ENCODE measurements at regions not wholly inside any gene's neighbourhood (a gene's known extent, or its start where the extent isn't known, plus 50 kb on each side); places are given as distances from the start of the nearest gene placed in this dataset.

- ChIA-PET CTCF (ENCODE audit: low intra/inter-chr PET ratio, low total read pairs) (no interaction called here), POLR2A (no interaction called here)
- no peak for DNase-seq (ENCODE audit: low spot score)
- intact Hi-C loops (cut with micrococcal nuclease; ENCODE audit: unreplicated experiment) (no loop called here), in situ Hi-C loops (cut with HindIII; ENCODE audit: extremely low pct_ligation_motif_present, low pct_unique_long_range_greater_than_20kb) (no loop called here)
- WGBS (ENCODE audit: low lambda C conversion rate) = 13% methylated on average over 4 of the region's 4 CpGs
- no peak overlapping the region for H3K4me3 ChIP-seq (replicated peaks in 1 of 3; ENCODE audit: insufficient read depth in 1 of 3, low read depth in 2 of 3, low read length in 3 of 3)
- H3K9ac ChIP-seq (ENCODE audit: insufficient read depth, low read depth, low read length) = no peak overlapping the region
- no peaks in the 10 kb centered on the region for H4K20me1 ChIP-seq (ENCODE audit: insufficient read depth, low read length)
- H3K9me3 ChIP-seq (ENCODE audit: low read length) = no peaks in the 10 kb centered on the region
- no peaks in the 10 kb centered on the region for H3K27me3 ChIP-seq (ENCODE audit: control insufficient read depth in 1 of 2, insufficient read depth in 2 of 2, low read length in 2 of 2)
- H3K4me2 ChIP-seq (ENCODE audit: low read depth, low read length) = no peak overlapping the region
- ATAC-seq = no peak
- BruUV-seq (replicated peaks) = no TSS peak
- no peak for TF ChIP-seq ZSCAN12 (CRISPR knock-in tag; IDR thresholded peaks at IDR 0.05)
- TF ChIP-seq, protein P1, sequence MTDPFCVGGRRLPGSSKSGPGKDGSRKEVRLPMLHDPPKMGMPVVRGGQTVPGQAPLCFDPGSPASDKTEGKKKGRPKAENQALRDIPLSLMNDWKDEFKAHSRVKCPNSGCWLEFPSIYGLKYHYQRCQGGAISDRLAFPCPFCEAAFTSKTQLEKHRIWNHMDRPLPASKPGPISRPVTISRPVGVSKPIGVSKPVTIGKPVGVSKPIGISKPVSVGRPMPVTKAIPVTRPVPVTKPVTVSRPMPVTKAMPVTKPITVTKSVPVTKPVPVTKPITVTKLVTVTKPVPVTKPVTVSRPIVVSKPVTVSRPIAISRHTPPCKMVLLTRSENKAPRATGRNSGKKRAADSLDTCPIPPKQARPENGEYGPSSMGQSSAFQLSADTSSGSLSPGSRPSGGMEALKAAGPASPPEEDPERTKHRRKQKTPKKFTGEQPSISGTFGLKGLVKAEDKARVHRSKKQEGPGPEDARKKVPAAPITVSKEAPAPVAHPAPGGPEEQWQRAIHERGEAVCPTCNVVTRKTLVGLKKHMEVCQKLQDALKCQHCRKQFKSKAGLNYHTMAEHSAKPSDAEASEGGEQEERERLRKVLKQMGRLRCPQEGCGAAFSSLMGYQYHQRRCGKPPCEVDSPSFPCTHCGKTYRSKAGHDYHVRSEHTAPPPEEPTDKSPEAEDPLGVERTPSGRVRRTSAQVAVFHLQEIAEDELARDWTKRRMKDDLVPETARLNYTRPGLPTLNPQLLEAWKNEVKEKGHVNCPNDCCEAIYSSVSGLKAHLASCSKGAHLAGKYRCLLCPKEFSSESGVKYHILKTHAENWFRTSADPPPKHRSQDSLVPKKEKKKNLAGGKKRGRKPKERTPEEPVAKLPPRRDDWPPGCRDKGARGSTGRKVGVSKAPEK (CRISPR knock-in tag; IDR thresholded peaks at IDR 0.05; ENCODE audit: borderline replicate concordance) = no peak
- TF ChIP-seq ZNF772 (CRISPR knock-in tag; IDR thresholded peaks at IDR 0.05) = no peak
- no peaks in the 10 kb centered on the region for H3K79me2 ChIP-seq (ENCODE audit: insufficient read depth, low read length)
- no peaks in the 10 kb centered on the region for H3K36me3 ChIP-seq (replicated peaks in 1 of 2; ENCODE audit: control insufficient read depth in 1 of 2, insufficient read depth in 2 of 2, low read length in 2 of 2)
- no peaks in the 10 kb centered on the region for H3K4me1 ChIP-seq (ENCODE audit: insufficient read depth, low read length)
- H3K27ac ChIP-seq (ENCODE audit: extremely low read length, insufficient read depth, low read length) = no peak overlapping the region
- no peak overlapping the region for H2AFZ ChIP-seq (ENCODE audit: low read length)
- FAIRE-seq = no peak
Measured at GRCh38 chr7:50160206-50160605, 67.2 kb upstream of the ZPBP start.

GRCh38 chr7:50159154-50159553 lies 66.1 kb upstream of the ZPBP start:
- ChIA-PET POLR2A (no interaction called here), CTCF (ENCODE audit: low intra/inter-chr PET ratio, low total read pairs) (no interaction called here)
- no peaks in the 10 kb centered on the region for H4K20me1 ChIP-seq (ENCODE audit: insufficient read depth, low read length)
- FAIRE-seq (no peak), ATAC-seq (no peak), DNase-seq (ENCODE audit: low spot score) (no peak)
- no peaks in the 10 kb centered on the region for H3K9me3 ChIP-seq (ENCODE audit: low read length)
- no peak overlapping the region for H3K4me2 ChIP-seq (ENCODE audit: low read depth, low read length)
- H3K9ac ChIP-seq (ENCODE audit: insufficient read depth, low read depth, low read length) = no peak overlapping the region
- no peaks in the 10 kb centered on the region for H3K79me2 ChIP-seq (ENCODE audit: insufficient read depth, low read length)
- H3K36me3 ChIP-seq (replicated peaks in 1 of 2; ENCODE audit: control insufficient read depth in 1 of 2, insufficient read depth in 2 of 2, low read length in 2 of 2) = no peaks in the 10 kb centered on the region
- no peaks in the 10 kb centered on the region for H3K27me3 ChIP-seq (ENCODE audit: control insufficient read depth in 1 of 2, insufficient read depth in 2 of 2, low read length in 2 of 2)
- WGBS (ENCODE audit: low lambda C conversion rate) = 86% methylated on average over 24 of the region's 25 CpGs
- no peak overlapping the region for H2AFZ ChIP-seq (ENCODE audit: low read length)
- no TSS peak for BruUV-seq (replicated peaks)
- no peak for TF ChIP-seq MIER2 (CRISPR knock-in tag; IDR thresholded peaks at IDR 0.05)
- no peak for TF ChIP-seq DNMT3B (CRISPR knock-in tag; conservative IDR thresholded peaks at IDR 0.05)
- no peak for TF ChIP-seq MXD4 (CRISPR knock-in tag; IDR thresholded peaks at IDR 0.05)
- TF ChIP-seq ZNF800 (CRISPR knock-in tag; IDR thresholded peaks at IDR 0.05) = no peak
- TF ChIP-seq SALL2 (CRISPR knock-in tag; IDR thresholded peaks at IDR 0.05) = no peak
- no peak for TF ChIP-seq TFDP1 (CRISPR knock-in tag; IDR thresholded peaks at IDR 0.05; ENCODE audit: borderline replicate concordance)
- no peak for TF ChIP-seq SMYD3 (CRISPR knock-in tag; IDR thresholded peaks at IDR 0.05)
- in situ Hi-C loops (cut with HindIII; ENCODE audit: extremely low pct_ligation_motif_present, low pct_unique_long_range_greater_than_20kb) = no loop called here
- H3K27ac ChIP-seq (ENCODE audit: extremely low read length, insufficient read depth, low read length) = no peak overlapping the region
- intact Hi-C loops (cut with micrococcal nuclease; ENCODE audit: unreplicated experiment) = no loop called here
- no peaks in the 10 kb centered on the region for H3K4me1 ChIP-seq (ENCODE audit: insufficient read depth, low read length)
- H3K4me3 ChIP-seq (replicated peaks in 1 of 3; ENCODE audit: insufficient read depth in 1 of 3, low read depth in 2 of 3, low read length in 3 of 3) = no peak overlapping the region
